GM21529 (cell line): ENCODE measurements at regions not wholly inside any gene's neighbourhood (a gene's known extent, or its start where the extent isn't known, plus 50 kb on each side); places are given as distances from the start of the nearest gene placed in this dataset.

ENCODE experiments used
- ATAC-seq: cut with Tn5 transposase; IDR thresholded peaks from one replicate; pipeline ENCODE4 v1.9.1; 2021; ENCODE audit not compliant: unreplicated experiment

GRCh38 chr16:85337910-85338637 lies 225.8 kb upstream of the CIBAR2 start:
- ATAC-seq, result no peak

- no peak for ATAC-seq
These were observed 226.3 kb upstream of the CIBAR2 start for GRCh38 chr16:85338638-85338982.

DNA sequence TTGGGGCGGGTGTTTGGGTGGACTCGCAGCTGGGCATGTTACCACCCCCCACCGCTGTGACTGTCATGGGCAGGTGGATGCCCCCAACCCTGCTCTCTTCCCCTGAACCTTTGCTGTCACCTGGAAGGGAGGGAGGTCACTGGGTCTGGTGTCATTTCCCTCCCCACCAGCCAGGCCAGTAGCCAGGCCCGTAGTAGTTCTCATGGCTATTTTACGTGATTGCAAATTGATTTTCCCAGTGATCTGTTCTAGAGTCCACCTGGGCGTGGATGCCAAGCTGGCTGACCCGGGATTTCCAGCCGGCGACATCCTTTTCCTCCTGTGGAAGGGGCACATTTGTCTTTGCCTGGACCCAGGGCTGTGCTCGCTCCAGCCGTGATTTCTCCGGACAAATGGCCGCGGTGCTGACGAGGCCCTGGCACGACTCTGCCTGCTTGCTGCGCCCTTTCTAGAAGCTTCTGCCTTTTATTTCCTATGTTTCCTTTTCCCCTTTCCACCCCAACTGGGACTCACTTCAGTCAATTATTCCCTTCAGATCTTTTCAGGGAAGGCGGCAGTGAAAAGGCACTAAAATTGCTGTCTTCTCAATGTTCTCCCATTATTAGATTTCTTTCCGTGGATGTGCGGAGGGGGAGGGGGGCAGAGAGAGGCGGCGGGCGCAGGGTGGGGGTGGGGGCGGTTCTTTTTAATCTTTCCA lies 226.9 kb upstream of the CIBAR2 start:
- ATAC-seq, result no peak

- no peak for ATAC-seq
These were observed 229.9 kb upstream of the CIBAR2 start for GRCh38 chr16:85341972-85342695.

DNA sequence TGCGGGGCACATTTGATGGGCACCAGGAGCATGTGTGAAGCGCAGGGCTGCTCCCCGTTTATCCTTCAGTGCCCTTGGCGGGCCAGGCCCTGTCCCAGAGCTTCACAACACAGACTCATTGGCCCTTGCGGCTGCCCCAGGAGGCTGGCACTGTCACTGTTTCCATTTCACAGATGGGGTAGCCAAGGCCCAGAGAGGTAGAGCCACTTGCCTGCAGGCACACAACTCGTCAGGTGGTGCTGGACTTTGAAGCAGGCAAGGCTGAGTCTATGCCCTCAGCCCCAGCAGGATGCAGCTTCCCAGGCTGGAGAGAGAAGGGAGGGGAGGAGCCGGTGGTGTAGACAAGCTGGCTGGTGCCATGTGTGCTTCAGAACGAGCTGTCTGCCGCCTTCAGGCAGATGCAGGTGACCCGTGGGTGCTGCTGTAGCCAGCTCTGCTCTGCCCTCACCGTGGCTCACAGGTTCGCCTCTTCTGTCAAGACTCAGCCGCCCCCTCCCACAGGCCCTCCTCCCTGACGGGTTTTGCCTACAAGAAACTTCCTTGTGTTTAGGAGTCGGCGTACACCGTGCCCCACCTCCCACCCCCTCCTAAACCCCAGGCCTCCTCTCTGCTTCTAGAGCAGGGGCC lies 232.3 kb upstream of the CIBAR2 start:
- no peak for ATAC-seq

DNA sequence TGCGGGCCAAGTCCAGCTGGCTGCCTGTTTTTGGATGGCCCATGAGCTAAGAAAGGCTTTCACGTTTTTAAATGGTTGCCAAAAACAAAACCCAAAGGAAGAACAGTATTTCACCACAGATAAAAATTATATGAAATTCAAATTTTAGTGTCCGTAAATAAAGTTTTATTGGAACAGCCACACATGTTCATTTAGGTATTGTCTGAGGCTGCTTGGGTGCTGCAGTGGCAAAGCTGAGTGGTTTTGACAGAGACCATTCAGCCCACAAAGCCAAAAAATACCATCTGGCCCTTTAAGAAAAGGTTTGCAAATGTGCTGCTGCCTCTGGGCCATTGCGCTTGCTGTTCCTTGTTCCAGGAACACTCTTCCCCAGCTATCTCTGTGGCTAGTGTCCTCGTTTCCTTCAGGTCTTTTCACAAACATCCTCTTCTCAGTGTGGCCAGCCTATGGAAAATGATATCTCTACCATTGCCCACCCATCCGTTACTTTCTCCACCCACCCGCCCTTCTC lies 232.9 kb upstream of the CIBAR2 start:
- ATAC-seq, result no peak

DNA sequence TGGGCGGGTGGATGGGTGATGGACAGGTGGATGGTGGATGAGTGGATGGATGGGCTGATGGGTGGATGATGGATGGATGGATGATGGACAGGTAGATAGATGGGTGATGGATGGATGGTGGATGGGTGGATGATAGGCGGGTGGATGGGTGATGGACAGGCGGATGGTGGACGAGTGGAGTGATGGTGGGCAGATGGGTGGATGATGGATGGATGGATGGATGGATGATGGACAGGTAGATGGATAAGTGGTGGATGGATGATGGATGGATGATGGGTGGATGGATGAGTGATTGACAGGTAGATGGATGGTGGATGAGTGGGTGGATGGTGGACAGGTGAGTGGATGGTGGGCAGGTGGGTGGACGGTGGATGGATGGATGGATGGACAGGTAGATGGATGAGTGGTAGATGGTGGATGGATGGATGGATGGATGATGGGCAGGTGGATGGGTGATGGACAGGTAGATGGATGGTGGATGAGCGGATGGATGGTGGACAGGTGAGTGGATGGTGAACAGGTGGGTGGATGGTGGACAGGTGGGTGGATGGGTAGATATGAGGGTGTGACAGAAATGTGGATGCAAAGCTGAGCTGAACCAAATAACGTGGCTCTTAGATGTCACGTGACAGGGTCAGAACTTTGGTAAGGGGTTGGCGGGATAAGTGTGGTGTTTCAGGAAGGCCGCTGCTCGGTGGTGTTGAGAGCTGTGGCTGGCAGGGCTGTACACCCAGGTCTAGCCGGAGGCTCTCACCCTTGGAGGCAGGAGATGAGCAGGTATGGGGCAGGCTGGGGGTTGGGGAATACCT lies 234.3 kb upstream of the CIBAR2 start:
- no peak for ATAC-seq

DNA sequence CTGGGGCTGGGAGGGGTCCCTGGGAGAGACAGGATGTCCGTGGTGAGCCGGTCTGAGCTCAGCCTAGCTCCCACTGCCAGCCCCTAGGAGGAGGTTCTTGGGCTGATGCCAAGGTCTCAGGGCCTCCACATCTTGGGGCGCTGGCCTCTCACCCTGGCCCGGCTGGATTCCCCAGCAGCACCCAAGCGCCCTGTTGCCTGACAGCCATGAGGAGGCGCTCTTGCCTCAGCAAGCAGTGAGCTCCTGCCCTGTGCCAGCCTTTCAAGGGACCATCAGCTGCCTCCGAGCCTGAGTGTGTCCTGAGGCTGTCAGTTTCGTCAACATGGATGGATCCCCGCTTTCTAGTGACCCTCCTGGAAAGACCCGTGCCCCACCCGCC lies 234.9 kb upstream of the CIBAR2 start:
- ATAC-seq, result no peak

GRCh38 chr16:85348065-85348840 lies 236.0 kb upstream of the CIBAR2 start:
- ATAC-seq, result no peak

DNA sequence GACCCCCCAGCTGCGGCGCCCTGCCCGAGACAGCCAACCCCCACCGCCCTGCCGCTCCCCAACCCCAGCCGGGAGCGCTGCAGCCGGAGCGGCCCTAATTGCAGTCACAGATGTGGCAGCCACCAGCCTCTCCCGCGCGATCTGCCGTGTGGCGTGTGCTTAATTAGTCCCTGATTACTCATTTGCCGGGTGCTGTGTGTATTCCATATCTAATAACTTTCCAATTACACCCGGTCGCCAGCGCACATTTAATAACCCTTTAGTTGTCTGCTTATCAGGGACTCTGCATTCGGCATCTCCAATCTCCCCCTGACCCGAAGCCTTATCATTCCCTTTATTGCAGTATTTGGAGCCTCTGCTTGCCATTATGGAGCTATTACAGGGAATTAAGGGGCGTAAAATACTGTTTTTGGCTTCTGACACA lies 236.7 kb upstream of the CIBAR2 start:
- no peak for ATAC-seq

- ATAC-seq, result no peak
These were observed 237.3 kb upstream of the CIBAR2 start for GRCh38 chr16:85349365-85350145.

DNA sequence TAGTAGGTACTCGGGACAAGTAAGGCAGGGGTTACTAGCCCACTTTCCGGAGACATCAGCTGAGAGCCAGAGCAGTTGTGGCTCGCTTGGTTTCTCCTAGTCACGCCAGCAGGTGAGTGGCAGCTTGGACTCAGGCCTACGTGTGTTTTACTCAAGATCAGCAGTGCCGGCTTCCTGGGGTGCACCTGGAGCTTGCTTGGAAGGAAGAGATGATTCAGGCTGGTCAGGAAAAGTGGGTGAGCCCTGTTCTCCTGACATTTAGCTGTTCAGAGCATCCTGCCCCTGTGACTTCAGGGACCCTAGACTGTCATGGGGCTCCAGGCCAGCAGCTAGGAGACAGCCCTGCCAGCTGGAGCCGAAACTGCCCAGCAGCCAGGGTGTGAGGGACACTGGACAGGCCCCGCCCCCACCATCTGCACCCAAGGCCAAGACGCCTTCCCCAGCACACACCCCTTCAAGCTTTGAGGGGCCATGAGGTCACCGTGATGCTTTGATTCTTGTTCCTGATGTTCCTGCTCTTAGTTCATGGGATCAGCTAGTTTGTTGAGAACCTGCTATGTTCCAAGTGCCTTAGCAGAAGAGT lies 238.0 kb upstream of the CIBAR2 start:
- no peak for ATAC-seq

DNA sequence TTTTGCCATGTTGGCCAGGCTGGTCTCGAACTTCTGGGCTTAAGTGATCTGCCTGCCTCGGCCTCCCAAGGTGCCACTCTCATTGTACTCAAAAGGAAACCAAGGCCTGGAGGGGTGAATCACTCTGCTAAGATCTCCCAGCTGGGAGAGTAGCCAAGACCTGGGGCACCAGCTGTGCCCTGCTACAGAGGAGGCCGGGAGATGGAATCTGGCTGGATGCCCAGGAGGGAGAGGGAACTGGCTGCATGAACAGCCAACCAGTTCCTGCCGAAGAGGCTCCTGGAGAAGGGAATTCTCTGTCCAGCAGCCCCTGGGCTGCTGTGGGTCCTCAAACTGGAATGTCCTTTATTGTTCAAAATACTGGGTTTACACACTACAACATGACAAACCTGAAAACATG lies 238.7 kb upstream of the CIBAR2 start:
- no peak for ATAC-seq

- ATAC-seq, result no peak
These were observed 240.7 kb upstream of the CIBAR2 start for GRCh38 chr16:85353013-85353412.

GRCh38 chr16:85353839-85354685 lies 241.8 kb upstream of the CIBAR2 start:
- ATAC-seq, result no peak

DNA sequence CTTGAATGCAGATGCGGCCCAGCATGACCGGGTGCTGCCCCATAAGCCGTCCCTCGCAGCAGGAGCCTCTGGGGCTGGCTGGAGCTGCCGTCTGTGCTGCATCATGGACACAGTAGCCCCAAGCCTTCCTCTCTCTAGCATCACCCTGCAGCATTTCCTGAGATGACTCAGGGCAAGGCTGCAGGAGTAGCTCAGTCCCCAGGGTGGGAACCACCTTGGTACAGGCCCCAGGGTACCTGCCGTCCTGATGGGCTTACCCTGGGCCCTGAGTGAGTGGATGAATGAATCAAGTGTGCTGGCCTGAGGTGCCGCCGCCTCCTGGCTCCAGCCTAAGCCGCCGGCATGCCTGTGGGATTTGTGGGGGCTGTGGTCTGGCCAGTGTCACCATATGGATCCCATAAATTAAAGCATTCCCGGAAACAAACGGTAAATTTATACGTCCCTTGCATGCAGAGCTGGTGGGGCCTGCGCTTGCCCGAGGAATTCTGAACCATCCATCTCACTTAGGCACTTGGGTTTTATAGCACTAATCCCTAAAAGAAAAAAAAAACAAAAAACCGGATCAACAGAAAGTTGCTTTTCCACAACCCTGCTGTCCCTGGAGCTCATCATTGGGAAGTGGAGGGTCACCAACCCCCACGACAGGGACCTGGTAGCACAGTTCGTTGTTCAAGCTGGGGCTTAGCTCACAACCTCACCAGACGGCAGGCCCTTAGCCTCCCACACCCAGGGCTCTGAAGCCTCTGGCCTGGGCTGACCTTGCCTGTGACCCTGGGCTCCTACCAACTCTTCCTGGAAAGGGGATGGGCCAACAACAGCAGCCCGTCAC lies 242.6 kb upstream of the CIBAR2 start:
- ATAC-seq, result no peak

GRCh38 chr16:85355515-85355837 lies 243.2 kb upstream of the CIBAR2 start:
- no peak for ATAC-seq
